ENCODE measurements at regions not wholly inside any gene's neighbourhood (a gene's known extent, or its start where the extent isn't known, plus 50 kb on each side); places are given as distances from the start of the nearest gene placed in this dataset.

DNA sequence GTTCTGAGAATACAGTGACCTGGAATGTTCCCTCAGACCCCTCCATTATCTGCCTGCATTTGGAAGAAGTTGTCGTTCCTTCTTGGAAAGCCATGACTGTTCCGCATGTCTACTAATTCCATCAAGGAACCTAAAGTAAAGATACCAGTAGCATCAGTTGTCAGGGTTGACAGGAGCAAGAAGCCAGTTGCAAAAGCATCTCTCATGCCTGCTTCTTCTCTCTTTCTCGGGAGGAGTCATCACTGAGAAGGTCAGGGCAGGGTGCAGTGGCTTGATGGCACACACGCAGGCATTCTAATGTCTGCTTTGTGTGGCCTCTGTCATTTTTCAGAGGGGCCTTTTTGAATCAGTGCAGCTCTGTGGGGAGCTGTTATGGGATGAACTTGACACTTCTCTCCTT is 276.6 kb upstream of the TPM1 start:
- TF ChIP-seq, protein P1, sequence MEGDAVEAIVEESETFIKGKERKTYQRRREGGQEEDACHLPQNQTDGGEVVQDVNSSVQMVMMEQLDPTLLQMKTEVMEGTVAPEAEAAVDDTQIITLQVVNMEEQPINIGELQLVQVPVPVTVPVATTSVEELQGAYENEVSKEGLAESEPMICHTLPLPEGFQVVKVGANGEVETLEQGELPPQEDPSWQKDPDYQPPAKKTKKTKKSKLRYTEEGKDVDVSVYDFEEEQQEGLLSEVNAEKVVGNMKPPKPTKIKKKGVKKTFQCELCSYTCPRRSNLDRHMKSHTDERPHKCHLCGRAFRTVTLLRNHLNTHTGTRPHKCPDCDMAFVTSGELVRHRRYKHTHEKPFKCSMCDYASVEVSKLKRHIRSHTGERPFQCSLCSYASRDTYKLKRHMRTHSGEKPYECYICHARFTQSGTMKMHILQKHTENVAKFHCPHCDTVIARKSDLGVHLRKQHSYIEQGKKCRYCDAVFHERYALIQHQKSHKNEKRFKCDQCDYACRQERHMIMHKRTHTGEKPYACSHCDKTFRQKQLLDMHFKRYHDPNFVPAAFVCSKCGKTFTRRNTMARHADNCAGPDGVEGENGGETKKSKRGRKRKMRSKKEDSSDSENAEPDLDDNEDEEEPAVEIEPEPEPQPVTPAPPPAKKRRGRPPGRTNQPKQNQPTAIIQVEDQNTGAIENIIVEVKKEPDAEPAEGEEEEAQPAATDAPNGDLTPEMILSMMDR (IDR thresholded peaks at IDR 0.05), result no peak
- TF ChIP-seq EZH2 (IDR thresholded peaks at IDR 0.05; ENCODE audit: borderline replicate concordance, insufficient read depth, low read depth, low read length, poor library complexity, severe bottlenecking), result no peak

All from B cell (primary cell).